HEK293 (cell line): ENCODE measurements at regions not wholly inside any gene's neighbourhood (a gene's known extent, or its start where the extent isn't known, plus 50 kb on each side); places are given as distances from the start of the nearest gene placed in this dataset.

Experiments
- CTCF ChIA-PET: fragments of 350-600 bp; formaldehyde crosslinking; extraction: SDS; loops from one replicate; lab custom pipeline; 2021; ENCODE audit warnings: antibody characterized with exemption; lab: Yijun Ruan, JAX
- POLR2A ChIA-PET: fragments of 300-600 bp; formaldehyde crosslinking; extraction: SDS; loops from one replicate; lab custom pipeline; 2020; ENCODE audit warnings: antibody characterized with exemption, inconsistent platforms; lab: Yijun Ruan, JAX
- H3K27ac ChIP-seq: fragments of 200-500 bp; sonication (Bioruptor generic); 2 replicates; pipeline ENCODE4 v1.5.1; 2014; ENCODE audit warnings: low read depth, low read length, control low read depth, inconsistent platforms; ENCODE audit errors: extremely low read depth
- H3K36me3 ChIP-seq, 2 experiments: fragments of 200-500 bp in 1 of 2; sonication (Bioruptor generic) in 1 of 2; 1 replicate in 1 of 2; 2 replicates in 1 of 2; pipeline ENCODE4 v1.5.1; 2014 to 2017; ENCODE audit warnings: inconsistent platforms in 2 of 2, low read length in 2 of 2; ENCODE audit not compliant: control insufficient read depth in 2 of 2, insufficient read depth in 1 of 2
- H3K4me1 ChIP-seq: fragments of 200-500 bp; sonication (Bioruptor generic); 2 replicates; pipeline ENCODE4 v1.5.1; 2014; ENCODE audit warnings: mild to moderate bottlenecking, low read length, inconsistent platforms; ENCODE audit not compliant: control insufficient read depth, insufficient read depth
- H3K4me3 ChIP-seq: 2 replicates; pipeline ENCODE4 v1.5.1; 2011; ENCODE audit warnings: low read depth, mild to moderate bottlenecking, control low read depth, low read length, moderate library complexity
- H3K9me3 ChIP-seq: fragments of 200-500 bp; sonication (Bioruptor generic); 2 replicates; pipeline ENCODE4 v1.5.1; 2014; ENCODE audit warnings: low read depth, low read length, inconsistent platforms; ENCODE audit not compliant: control insufficient read depth, insufficient read depth
- BCL11B ChIP-seq: fragments of 450-650 bp; formaldehyde crosslinking; IDR thresholded peaks from 2 replicates; pipeline ENCODE4 v1.5.1; 2016; ENCODE audit warnings: low read depth, missing biosample characterization, missing genetic modification characterization
- HOXA7 ChIP-seq: sonication (generic); formaldehyde crosslinking; IDR thresholded peaks from 2 replicates; pipeline ENCODE4 v1.8.1; 2022; ENCODE audit warnings: missing genetic modification reagents, borderline replicate concordance
- SCRT2 ChIP-seq: fragments of 450-650 bp; formaldehyde crosslinking; IDR thresholded peaks from 2 replicates; pipeline ENCODE4 v1.5.1; 2016; ENCODE audit warnings: missing biosample characterization, missing genetic modification characterization
- WT1 ChIP-seq: fragments of 450-650 bp; formaldehyde crosslinking; IDR thresholded peaks from 2 replicates; pipeline ENCODE4 v1.5.1; 2016; ENCODE audit warnings: missing biosample characterization, missing genetic modification characterization
- YY2 ChIP-seq: fragments of 450-650 bp; formaldehyde crosslinking; IDR thresholded peaks from 2 replicates; pipeline ENCODE4 v1.5.1; 2016; ENCODE audit warnings: missing biosample characterization, missing genetic modification characterization
- ZBTB26 ChIP-seq: fragments of 450-650 bp; formaldehyde crosslinking; optimal IDR thresholded peaks from 2 replicates; pipeline ENCODE3; 2016; ENCODE audit warnings: missing biosample characterization, mild to moderate bottlenecking, missing genetic modification characterization
- ZIC2 ChIP-seq: fragments of 450-650 bp; formaldehyde crosslinking; IDR thresholded peaks from 2 replicates; pipeline ENCODE4 v1.5.1; 2016; ENCODE audit warnings: missing biosample characterization, missing genetic modification characterization
- ZNF112 ChIP-seq: fragments of 450-650 bp; formaldehyde crosslinking; IDR thresholded peaks from 2 replicates; pipeline ENCODE4 v1.5.0; 2017; ENCODE audit warnings: missing biosample characterization, missing genetic modification characterization
- ZNF138 ChIP-seq: fragments of 450-650 bp; formaldehyde crosslinking; IDR thresholded peaks from 2 replicates; pipeline ENCODE4 v1.5.1; 2016; ENCODE audit warnings: missing biosample characterization, missing genetic modification characterization, borderline replicate concordance
- ZNF19 ChIP-seq: fragments of 450-650 bp; formaldehyde crosslinking; IDR thresholded peaks from 2 replicates; pipeline ENCODE4; 2016; ENCODE audit warnings: missing biosample characterization, missing genetic modification characterization, low read depth
- ZNF26 ChIP-seq: fragments of 450-650 bp; formaldehyde crosslinking; IDR thresholded peaks from 2 replicates; pipeline ENCODE4 v1.5.1; 2016; ENCODE audit warnings: missing biosample characterization, missing genetic modification characterization
- ZNF266 ChIP-seq: fragments of 450-650 bp; formaldehyde crosslinking; IDR thresholded peaks from 2 replicates; pipeline ENCODE4 v1.5.1; 2016; ENCODE audit warnings: missing biosample characterization, missing genetic modification characterization, low read depth
- ZNF341 ChIP-seq: fragments of 450-650 bp; formaldehyde crosslinking; IDR thresholded peaks from 2 replicates; pipeline ENCODE4; 2016; ENCODE audit warnings: low read depth, missing biosample characterization, missing genetic modification characterization
- ZNF404 ChIP-seq: fragments of 450-650 bp; formaldehyde crosslinking; IDR thresholded peaks from 2 replicates; pipeline ENCODE4 v1.5.1; 2017; ENCODE audit warnings: missing biosample characterization, missing genetic modification characterization
- ZNF449 ChIP-seq: fragments of 450-650 bp; formaldehyde crosslinking; IDR thresholded peaks from 2 replicates; pipeline ENCODE4 v1.5.1; 2017; ENCODE audit warnings: missing biosample characterization, mild to moderate bottlenecking, missing genetic modification characterization, moderate library complexity
- ZNF785 ChIP-seq: fragments of 450-650 bp; formaldehyde crosslinking; IDR thresholded peaks from 2 replicates; pipeline ENCODE4 v1.5.1; 2016; ENCODE audit warnings: missing biosample characterization, missing genetic modification characterization
- TF ChIP-seq, protein P1 (sequence below): fragments of 450-650 bp; formaldehyde crosslinking; IDR thresholded peaks from 2 replicates; pipeline ENCODE4 v1.5.1; 2016; ENCODE audit warnings: missing biosample characterization, missing genetic modification characterization

DNA sequence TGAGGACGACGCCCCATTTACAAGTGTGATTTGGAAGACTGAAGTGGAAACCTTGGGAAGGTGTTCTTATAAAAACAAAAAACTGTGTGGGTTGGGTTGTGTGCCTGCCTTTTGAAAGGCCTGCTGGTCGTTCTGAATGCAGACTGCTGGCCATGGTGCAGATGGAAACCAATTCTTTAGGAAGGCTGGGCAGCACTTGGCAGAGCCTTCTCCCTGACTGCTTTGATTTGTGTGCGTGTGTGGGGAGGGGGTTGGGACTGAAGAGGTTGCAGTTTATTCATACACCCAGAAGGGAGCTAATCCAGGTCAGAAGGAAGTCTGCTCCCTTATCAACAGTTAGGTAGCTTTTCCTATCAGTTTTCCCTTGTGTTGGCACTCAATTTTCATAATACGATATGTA is 288.7 kb downstream of the SOX2 start:
- POLR2A ChIA-PET, result no interaction called here
- CTCF ChIA-PET, result interaction anchor here (0.6 kb wide), 1 partner anchor 491 kb away, joined by 3 read pairs; no protein-coding TSS in a partner anchor
- TF ChIP-seq ZNF449 (tag by site-specific recombination), result peak; percentile 36; the same call in 1 of the 2 replicates
- TF ChIP-seq ZNF785, result no peak
- TF ChIP-seq WT1, result no peak
- no peak for TF ChIP-seq ZBTB26

DNA sequence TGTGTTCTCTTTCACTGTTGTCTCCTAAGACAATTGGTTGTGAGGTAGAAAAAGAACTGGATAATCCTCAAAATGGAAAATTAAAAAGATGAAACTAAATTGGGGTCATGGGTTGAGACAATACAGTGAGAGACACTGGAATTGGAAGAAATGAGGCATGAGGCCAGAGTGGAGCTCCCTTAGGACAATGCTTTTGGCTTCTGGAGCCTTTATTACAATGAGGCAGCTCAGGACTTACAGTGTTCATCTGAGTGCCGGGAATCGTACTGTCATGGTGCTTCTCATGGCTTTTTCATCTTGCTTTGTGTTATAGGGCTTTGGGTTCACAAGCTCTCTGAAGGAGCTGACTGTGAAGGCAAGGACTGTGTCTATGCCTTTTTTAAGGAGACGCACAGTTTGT is 293.5 kb downstream of the SOX2 start:
- H3K9me3 ChIP-seq, result no peaks in the 10 kb centered on the region
- H3K4me1 ChIP-seq, result no peaks in the 10 kb centered on the region
- ChIA-PET POLR2A (no interaction called here), CTCF (no interaction called here)
- no peak overlapping the region for H3K27ac ChIP-seq
- H3K4me3 ChIP-seq, result no peak overlapping the region
- TF ChIP-seq ZIC2 (tag by site-specific recombination) (no peak), ZNF138 (tag by site-specific recombination) (no peak), ZNF19 (tag by site-specific recombination) (no peak), BCL11B (tag by site-specific recombination) (no peak)
- H3K36me3 ChIP-seq, result no peaks in the 10 kb centered on the region

More for the DNA sequence above, 288.7 kb downstream of the SOX2 start:
- no peaks in the 10 kb centered on the region for H3K9me3 ChIP-seq
- no peak overlapping the region for H3K4me3 ChIP-seq
- no peaks in the 10 kb centered on the region for H3K36me3 ChIP-seq
- no peaks in the 10 kb centered on the region for H3K4me1 ChIP-seq
- H3K27ac ChIP-seq, result no peak overlapping the region

- Histone ChIP-seq H3K4me3 (no peak overlapping the region), H3K27ac (no peak overlapping the region), H3K9me3 (no peaks in the 10 kb centered on the region), H3K4me1 (no peaks in the 10 kb centered on the region), H3K36me3 (no peaks in the 10 kb centered on the region)
- ChIA-PET CTCF (no interaction called here), POLR2A (no interaction called here)
- TF ChIP-seq ZNF112 (tag by site-specific recombination), result no peak
- no peak for TF ChIP-seq ZNF266
- TF ChIP-seq ZNF404 (tag by site-specific recombination), result no peak
- TF ChIP-seq, protein P1, sequence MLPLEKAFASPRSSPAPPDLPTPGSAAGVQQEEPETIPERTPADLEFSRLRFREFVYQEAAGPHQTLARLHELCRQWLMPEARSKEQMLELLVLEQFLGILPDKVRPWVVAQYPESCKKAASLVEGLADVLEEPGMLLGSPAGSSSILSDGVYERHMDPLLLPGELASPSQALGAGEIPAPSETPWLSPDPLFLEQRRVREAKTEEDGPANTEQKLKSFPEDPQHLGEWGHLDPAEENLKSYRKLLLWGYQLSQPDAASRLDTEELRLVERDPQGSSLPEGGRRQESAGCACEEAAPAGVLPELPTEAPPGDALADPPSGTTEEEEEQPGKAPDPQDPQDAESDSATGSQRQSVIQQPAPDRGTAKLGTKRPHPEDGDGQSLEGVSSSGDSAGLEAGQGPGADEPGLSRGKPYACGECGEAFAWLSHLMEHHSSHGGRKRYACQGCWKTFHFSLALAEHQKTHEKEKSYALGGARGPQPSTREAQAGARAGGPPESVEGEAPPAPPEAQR (tag by site-specific recombination), result no peak
- no peak for TF ChIP-seq HOXA7 (CRISPR knock-in tag)
- TF ChIP-seq ZNF26 (tag by site-specific recombination), result no peak
- TF ChIP-seq ZNF341, result no peak
- no peak for TF ChIP-seq YY2
- TF ChIP-seq SCRT2 (tag by site-specific recombination), result no peak
Observed at GRCh38 chr3:182005701-182006100, 294.0 kb downstream of the SOX2 start.
